ENCODE measurements at regions not wholly inside any gene's neighbourhood (a gene's known extent, or its start where the extent isn't known, plus 50 kb on each side); places are given as distances from the start of the nearest gene placed in this dataset.

DNA sequence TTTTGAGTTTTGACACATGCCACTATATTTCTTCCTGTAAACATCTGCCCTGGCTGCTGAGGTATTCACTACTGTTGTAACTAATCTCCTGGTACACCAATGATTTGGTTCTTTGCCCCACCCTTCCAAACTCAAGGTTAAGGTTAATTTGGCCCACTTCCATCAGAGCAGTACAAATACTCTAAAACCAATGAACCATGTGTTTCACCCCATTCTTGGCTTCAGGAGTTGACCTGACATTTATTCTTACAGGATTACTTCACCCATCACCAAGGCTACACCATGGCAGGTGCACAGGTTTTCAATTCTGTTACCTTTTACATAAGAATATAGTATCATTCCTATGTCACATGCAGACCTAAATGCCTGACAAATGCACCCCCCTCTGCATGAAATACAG, 1179.9 kb downstream of the ZPLD1 start:
- POLR2A ChIA-PET: no interaction called here
- Mint-ChIP-seq H3K9me3 (no peaks in the 10 kb centered on the region), H3K4me3 (no peak overlapping the region), H3K4me1 (no peaks in the 10 kb centered on the region), H3K27me3 (no peaks in the 10 kb centered on the region), H3K36me3 (ENCODE audit: low read depth) (no peaks in the 10 kb centered on the region), H3K27ac (no peak overlapping the region)
- intact Hi-C loops (cut with micrococcal nuclease): no loop called here
- TF ChIP-seq, protein P1, sequence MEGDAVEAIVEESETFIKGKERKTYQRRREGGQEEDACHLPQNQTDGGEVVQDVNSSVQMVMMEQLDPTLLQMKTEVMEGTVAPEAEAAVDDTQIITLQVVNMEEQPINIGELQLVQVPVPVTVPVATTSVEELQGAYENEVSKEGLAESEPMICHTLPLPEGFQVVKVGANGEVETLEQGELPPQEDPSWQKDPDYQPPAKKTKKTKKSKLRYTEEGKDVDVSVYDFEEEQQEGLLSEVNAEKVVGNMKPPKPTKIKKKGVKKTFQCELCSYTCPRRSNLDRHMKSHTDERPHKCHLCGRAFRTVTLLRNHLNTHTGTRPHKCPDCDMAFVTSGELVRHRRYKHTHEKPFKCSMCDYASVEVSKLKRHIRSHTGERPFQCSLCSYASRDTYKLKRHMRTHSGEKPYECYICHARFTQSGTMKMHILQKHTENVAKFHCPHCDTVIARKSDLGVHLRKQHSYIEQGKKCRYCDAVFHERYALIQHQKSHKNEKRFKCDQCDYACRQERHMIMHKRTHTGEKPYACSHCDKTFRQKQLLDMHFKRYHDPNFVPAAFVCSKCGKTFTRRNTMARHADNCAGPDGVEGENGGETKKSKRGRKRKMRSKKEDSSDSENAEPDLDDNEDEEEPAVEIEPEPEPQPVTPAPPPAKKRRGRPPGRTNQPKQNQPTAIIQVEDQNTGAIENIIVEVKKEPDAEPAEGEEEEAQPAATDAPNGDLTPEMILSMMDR (IDR thresholded peaks at IDR 0.05): no peak
- DNase-seq (no peak), ATAC-seq (ENCODE audit: low read depth) (no peak)
- CTCF ChIA-PET: no interaction called here

DNA sequence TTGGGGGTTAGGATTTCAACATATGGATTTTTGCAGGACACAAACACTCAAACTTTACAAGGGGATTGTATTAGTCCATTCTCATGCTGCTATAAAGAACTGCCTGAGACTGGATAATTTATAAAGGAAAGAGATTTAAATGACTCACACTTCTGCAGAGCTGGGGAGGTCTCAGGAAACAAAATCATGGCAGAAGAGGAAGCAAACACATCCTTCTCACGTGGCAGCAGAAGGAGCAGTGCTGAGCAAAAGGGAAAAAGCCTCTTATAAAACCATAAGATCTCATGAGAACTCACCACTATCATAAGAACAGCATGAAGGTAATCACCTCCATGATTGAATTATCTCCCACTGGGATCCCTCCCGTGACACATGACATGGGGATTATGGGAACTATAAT, 1183.1 kb downstream of the ZPLD1 start:
- DNase-seq (no peak), ATAC-seq (ENCODE audit: low read depth) (no peak)
- intact Hi-C loops (cut with micrococcal nuclease): no loop called here
- Mint-ChIP-seq H3K36me3 (ENCODE audit: low read depth) (no peaks in the 10 kb centered on the region), H3K4me3 (no peak overlapping the region), H3K4me1 (no peaks in the 10 kb centered on the region), H3K9me3 (no peaks in the 10 kb centered on the region), H3K27me3 (no peaks in the 10 kb centered on the region), H3K27ac (no peak overlapping the region)
- CTCF ChIA-PET: no interaction called here
- TF ChIP-seq, protein P1 (IDR thresholded peaks at IDR 0.05): no peak
- POLR2A ChIA-PET: no interaction called here

DNA sequence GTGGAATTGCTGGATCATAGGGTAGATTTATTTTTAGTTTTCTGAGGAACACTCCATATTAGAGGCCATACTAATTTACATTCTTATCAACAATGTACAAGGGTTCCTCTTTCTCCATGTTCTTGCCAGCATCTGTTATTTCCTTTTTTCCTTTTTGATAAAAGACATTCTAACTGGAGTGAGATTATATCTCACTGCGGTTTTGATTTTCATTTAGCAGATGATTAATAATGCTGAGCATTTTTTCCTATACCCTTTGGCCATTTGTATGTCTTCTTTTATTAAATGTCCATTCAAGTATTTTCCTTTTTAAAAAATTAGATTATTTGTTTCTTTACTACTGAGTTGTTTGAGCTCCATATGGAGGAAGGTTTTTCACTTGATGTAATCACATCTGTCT, 1189.5 kb downstream of the ZPLD1 start:
- H3K27me3 Mint-ChIP-seq: no peaks in the 10 kb centered on the region
- POLR2A ChIA-PET: no interaction called here
- no peak for ATAC-seq (ENCODE audit: low read depth)
- peaks cover 10% of the 10 kb centered on the region for H3K9me3 Mint-ChIP-seq
- no peak overlapping the region for H3K4me3 Mint-ChIP-seq
- no peak overlapping the region for H3K27ac Mint-ChIP-seq
- CTCF ChIA-PET: no interaction called here
- no peaks in the 10 kb centered on the region for H3K36me3 Mint-ChIP-seq (ENCODE audit: low read depth)
- H3K4me1 Mint-ChIP-seq: no peaks in the 10 kb centered on the region
- DNase-seq: no peak
- intact Hi-C loops (cut with micrococcal nuclease): no loop called here
- TF ChIP-seq, protein P1 (IDR thresholded peaks at IDR 0.05): no peak

DNA sequence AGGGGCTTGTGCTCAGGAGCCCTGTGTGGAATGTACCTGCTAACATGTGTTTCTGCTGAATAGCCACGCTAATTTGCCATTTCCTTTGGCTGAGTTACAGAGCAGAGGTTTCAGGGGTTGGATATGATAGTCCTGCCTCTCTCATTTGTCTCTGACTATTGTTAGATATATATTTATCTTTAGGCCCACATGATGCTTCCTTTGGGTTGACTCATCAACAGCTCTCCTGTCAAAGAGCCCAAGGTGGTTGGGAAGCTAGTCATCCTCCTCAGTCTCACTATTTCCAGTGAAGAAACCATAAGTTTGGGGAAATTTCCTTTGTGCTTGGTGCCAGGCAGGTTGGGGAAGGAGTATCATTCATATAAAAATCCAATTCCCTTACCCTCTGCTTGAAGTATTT, 1194.6 kb downstream of the ZPLD1 start:
- Mint-ChIP-seq H3K36me3 (ENCODE audit: low read depth) (no peaks in the 10 kb centered on the region), H3K9me3 (peaks cover 22% of the 10 kb centered on the region), H3K4me1 (no peaks in the 10 kb centered on the region), H3K27ac (no peak overlapping the region), H3K4me3 (no peak overlapping the region), H3K27me3 (no peaks in the 10 kb centered on the region)
- ChIA-PET CTCF (no interaction called here), POLR2A (no interaction called here)
- DNase-seq: no peak
- no peak for ATAC-seq (ENCODE audit: low read depth)
- TF ChIP-seq, protein P1 (IDR thresholded peaks at IDR 0.05): no peak
- intact Hi-C loops (cut with micrococcal nuclease): no loop called here

DNA sequence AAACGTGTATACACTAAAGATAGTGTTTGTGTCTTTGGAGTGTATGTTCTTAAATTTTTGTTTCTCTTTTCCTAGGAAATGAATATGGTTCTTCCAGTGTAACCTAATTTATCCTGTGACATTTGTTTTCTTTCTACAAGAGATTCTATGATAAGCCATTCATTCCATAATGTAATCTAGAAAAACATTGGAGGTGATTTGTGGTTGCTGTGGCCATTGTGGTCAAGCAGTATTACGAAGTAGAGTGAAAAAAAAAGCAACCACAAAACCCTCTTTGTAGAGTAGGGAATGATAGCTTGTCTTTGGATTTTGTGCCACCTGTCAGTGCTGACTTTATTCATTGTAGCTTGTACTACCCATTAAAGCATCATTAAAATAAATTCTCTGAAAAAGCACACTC, 1209.6 kb downstream of the ZPLD1 start:
- H3K4me3 Mint-ChIP-seq: no peak overlapping the region
- intact Hi-C loops (cut with micrococcal nuclease): loop anchor here (2.0 kb wide), 1 partner anchor 14 kb away; no protein-coding TSS in a partner anchor
- DNase-seq: no peak
- H3K27ac Mint-ChIP-seq: no peak overlapping the region
- H3K4me1 Mint-ChIP-seq: no peaks in the 10 kb centered on the region
- CTCF ChIA-PET: no interaction called here
- TF ChIP-seq, protein P1 (IDR thresholded peaks at IDR 0.05): no peak
- no peaks in the 10 kb centered on the region for H3K27me3 Mint-ChIP-seq
- no peaks in the 10 kb centered on the region for H3K36me3 Mint-ChIP-seq (ENCODE audit: low read depth)
- POLR2A ChIA-PET: no interaction called here
- H3K9me3 Mint-ChIP-seq: no peaks in the 10 kb centered on the region
- no peak for ATAC-seq (ENCODE audit: low read depth)
